ENCODE measurements at regions not wholly inside any gene's neighbourhood (a gene's known extent, or its start where the extent isn't known, plus 50 kb on each side); places are given as distances from the start of the nearest gene placed in this dataset.

- no peak for TF ChIP-seq TCF12 (IDR thresholded peaks at IDR 0.05; ENCODE audit: low read depth)
- no peak for TF ChIP-seq FOXM1 (IDR thresholded peaks at IDR 0.05; ENCODE audit: borderline replicate concordance, low read depth)
- no peak for TF ChIP-seq EP300 (IDR thresholded peaks at IDR 0.05; ENCODE audit: borderline replicate concordance)
- no peak for TF ChIP-seq EGR1 (IDR thresholded peaks at IDR 0.05)
- no peak for TF ChIP-seq YY1 (IDR thresholded peaks at IDR 0.05; ENCODE audit: low read depth)
- TF ChIP-seq RAD21 (IDR thresholded peaks at IDR 0.05; ENCODE audit: low read depth), result no peak
- TF ChIP-seq REST (IDR thresholded peaks at IDR 0.05; ENCODE audit: low read depth), result no peak
- TF ChIP-seq CEBPB (IDR thresholded peaks at IDR 0.05), result no peak
- no peak for TF ChIP-seq NFIC (IDR thresholded peaks at IDR 0.05)
- TF ChIP-seq USF1 (IDR thresholded peaks at IDR 0.05), result no peak
- TF ChIP-seq CREB1 (IDR thresholded peaks at IDR 0.05; ENCODE audit: low read depth), result no peak
- TF ChIP-seq TEAD4 (IDR thresholded peaks at IDR 0.05), result no peak
- no peak for TF ChIP-seq MAX (IDR thresholded peaks at IDR 0.05)
- TF ChIP-seq TAF1 (IDR thresholded peaks at IDR 0.05; ENCODE audit: low read depth), result no peak
Observed at GRCh38 chr20:6942266-6942665, 174.8 kb downstream of the BMP2 start.
